Stimulated activated CD8-positive, alpha-beta memory T cell treated with anti-CD3 and anti-CD28 coated beads, Interleukin-12 subunit alpha, Interleukin-12 subunit beta, amount 100 ng/mL, for 24 hours (primary cell): ENCODE measurements at regions not wholly inside any gene's neighbourhood (a gene's known extent, or its start where the extent isn't known, plus 50 kb on each side); places are given as distances from the start of the nearest gene placed in this dataset.
"Not testable (repeated sequence)": the region's sequence is repeated elsewhere in the genome, so short reads cannot be mapped to it uniquely, and the experiment has no call there.

Source experiments
- DNase-seq: peaks from one replicate; pipeline ENCODE4 v3.0.0-alpha.2; 2020; ENCODE audit errors: extremely low read depth

DNA sequence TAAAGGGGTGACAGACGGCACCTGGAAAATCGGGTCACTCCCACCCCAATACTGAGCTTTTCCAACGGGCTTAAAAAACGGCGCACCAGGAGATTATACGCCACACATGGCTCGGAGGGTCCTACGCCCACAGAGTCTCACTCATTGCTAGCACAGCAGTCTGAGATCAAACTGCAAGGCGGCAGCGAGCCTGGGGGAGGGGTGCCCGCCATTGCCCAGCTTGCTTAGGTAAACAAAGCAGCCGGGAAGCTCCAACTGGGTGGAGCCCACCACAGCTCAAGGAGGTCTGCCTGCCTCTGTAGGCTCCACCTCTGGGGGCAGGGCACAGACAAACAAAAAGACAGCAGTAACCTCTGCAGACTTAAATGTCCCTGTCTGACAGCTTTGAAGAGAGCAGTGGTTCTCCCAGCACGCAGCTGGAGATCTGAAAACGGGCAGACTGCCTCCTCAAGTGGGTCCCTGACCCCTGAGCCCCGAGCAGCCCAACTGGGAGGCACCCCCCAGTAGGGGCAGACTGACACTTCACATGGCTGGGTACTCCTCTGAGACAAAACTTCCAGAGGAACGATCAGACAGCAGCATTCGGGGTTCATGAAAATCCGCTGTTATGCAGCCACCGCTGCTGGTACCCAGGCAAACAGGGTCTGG lies 162.8 kb upstream of the GJE1 start:
- DNase-seq = not testable (repeated sequence)

- DNase-seq = no peak
Observed at GRCh38 chr6:141969201-141969600, 163.5 kb upstream of the GJE1 start.

DNA sequence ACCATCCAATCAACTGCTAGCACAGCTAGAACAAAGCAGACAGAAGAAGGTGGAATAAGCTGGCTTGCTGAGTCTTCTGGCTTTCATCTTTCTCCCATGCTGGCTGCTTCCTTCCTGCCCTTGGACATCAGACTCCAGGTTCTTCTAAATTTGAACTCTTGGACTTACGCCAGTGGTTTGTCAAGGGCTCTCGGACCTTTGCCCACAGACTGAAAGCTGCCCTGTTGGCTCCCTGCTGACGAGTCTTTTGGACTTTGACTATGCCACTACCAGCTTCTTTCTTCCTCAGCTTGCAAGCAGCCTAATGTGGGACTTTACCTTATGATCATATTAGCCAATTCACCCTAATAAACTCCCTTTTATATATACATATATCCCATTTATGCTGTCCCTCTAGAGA lies 164.1 kb upstream of the GJE1 start:
- no peak for DNase-seq

DNA sequence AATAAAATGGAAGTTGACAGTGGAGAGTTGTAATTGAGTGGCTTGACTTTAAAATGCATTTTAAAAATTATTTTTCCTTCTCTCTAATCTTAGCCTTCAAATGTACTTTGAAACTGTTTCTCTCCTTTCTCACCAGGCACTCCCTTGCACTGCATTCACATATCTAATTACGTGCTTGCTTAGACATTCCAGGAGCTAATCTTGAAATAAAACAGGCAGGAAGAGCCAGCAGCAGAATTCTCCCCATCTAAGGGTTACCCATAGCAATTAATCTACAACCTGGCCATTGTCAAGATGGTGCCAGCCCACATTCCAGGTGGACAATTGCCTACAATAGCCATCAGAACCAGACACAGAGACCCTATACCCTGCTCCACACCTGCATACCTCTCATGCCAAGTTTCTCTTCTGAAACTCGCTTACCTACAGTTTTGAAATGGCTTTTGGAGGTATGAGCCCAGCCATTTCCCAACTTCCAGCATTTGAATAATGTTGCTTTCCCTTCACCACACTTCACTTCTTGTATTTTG lies 167.6 kb upstream of the GJE1 start:
- no peak for DNase-seq

DNA sequence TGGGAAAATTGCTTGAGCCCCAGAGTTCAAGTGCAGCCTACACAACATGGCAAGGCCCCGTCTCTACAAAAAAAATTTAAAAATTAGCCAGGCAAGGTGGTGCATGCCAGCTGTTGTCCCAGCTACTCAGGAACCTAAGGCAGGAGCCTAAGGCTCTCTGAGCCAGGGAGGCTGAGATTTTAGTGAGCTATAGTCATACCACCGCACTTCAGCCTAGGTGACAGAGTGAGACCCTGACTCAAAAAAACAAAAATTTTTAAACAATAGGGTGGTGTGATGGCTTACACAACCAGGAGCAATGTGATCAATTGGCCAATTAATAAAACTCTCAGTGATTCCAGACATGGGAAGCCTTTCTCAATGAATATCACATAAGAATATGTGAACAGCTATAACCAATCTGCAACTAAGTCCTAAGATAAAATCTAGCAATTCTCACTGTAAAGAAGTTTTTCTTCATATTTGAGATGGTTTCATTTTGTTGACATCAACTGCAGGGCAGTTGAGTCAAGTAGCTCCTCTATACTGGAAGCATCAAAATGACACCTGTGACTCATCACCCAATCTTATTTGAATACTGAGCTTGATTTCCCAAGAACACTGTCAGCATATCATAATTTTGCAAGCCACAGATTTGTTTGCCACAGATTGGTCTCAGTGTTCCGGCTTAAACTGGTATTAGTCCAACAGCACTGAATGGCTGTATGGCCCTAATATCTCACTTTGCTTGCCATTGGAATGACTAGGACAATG lies 169.0 kb upstream of the GJE1 start:
- no peak for DNase-seq

DNA sequence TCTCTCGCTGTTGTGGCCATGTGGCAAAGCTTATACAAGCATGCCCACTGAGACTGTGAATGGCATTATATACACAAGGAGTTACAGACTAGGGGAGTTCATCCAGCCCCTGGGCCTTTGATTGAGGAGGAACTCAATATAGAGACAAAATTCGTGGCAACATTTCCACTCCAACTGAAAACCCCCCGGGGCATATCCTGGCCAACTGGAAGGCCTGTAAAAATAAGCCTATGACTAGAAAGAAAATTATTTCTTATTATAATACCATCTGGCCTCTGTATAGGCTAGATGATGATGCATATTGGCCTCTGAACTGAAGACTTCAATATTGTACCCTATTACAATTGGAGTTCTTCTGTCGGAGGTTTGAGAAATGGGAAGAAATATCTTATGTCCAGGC lies 175.5 kb upstream of the GJE1 start:
- DNase-seq = no peak

DNA sequence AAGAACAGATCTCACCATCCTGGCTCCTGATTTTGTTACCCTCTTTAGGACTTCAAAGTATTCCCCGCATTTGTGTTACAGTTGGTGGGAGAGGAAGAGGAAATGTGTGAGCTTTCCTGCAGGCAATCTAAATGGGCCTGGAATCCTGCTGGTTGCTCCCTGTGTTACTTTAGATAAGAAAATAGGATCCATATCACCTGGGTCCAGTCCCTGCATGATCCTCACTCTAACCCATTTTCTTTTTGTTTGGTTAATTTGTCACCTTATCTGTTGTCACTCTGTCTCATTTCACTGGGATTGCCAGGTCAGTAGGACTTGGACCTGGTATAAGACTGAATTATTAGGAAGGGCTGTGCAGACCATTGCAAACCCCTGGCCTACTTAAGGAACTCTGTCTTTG lies 175.9 kb upstream of the GJE1 start:
- no peak for DNase-seq

DNA sequence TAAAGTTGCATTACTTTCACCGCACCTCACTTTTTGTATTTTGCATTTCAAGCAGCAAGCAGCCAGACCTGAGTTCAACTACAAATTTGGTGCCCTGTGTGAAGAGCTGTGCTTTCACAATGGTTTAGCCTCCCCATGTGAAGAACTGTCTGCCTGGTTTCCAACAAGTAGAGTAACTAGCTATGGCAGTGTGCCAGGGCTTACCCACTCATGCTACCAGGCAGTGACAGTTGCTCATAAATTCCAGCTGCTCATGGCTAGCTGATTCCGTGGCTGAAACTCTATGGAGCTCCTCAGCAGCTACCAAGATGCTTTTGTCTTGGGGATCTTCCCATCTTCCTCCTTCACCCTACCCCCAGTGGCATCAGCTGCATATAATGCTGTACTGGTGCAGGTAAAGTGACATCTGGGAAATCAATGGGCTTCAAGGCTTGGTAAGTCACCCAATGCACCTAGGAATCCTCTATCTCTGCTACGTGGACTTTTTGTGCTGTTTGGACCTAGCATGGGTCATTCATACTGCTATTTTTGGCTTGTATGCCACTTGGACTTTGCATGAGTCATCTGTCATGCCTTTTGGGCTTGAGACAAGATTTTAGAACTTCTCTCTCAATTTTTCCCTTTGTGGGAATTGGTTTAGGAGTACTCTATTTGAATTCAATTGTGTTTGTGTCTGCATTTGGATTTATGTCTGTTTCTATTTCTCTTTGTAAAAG lies 176.5 kb upstream of the GJE1 start:
- no peak for DNase-seq

DNA sequence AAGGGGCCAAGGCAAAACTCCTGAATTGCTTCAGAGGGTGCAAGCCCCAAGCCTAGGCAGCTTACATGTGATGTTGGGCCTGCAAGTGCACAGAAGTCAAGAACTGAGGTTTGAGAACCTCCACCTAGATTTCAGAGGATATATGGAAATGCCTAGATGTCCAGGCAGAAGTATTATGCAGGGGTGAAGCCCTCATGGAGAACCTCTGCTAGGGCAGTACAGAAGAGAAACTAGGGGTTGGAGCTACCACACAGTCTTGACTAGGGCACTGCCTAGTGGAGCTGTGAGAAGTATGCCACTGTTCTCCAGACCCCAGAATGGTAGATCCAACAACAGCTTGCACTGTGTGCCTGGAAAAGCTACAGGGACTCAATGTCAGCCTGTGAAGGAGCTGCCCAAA lies 179.7 kb upstream of the GJE1 start:
- DNase-seq = no peak

GRCh38 chr6:141946502-141946901 lies 186.2 kb upstream of the GJE1 start:
- DNase-seq = no peak

DNA sequence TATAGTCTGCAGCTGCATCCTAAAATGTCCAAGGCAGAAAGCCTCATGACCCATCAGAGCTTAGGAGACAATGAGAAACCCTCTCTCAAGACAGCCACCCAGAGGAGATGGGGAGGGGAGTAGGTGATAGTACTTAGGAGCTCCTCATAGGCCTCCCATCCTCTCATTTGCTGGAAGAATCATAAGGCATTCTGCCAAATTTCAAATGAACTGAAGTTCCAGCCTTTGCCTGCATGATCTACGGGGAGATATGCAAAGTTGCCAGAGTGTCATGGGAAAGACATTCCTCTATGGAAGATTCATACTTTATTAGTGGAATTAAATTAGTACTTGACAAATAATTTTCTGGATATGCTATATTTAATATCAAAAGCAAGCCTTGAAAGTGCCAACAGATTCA lies 194.1 kb upstream of the GJE1 start:
- no peak for DNase-seq

GRCh38 chr6:141932685-141933084 lies 200.0 kb upstream of the GJE1 start:
- DNase-seq = no peak

DNA sequence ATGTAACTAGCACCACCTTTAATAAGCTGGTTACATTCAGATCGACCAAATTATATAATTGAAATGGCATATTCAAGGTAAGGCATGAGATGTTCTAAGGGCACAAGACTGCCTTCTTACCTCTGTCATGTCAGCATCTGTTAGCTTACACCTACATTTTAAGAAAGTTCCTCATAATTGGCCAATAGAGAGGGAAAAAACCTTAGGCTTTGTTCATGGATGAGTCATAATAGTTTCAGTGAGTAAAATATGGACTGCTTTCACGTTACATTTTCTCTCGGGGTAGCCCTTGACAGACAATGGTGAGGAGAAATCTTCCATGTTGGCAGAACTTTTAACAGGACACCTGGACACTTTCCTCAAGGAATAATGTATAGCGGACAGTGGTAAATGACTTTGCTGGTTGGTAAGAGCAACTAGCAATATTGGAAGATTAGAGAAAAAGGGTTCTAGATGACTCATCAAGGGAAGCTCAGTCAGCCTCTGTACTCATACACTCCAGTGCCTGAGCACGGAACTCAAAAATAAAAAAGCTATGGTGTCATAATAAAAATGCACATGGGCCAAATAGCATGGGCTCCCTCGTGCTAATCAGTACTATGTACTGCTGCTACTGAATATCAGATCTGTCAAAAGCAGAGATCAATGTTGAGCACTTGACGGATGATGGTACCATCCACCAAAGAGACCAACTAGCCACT lies 206.4 kb upstream of the GJE1 start:
- not testable (repeated sequence) for DNase-seq

GRCh38 chr6:141925001-141925400 lies 207.7 kb upstream of the GJE1 start:
- no peak for DNase-seq

DNA sequence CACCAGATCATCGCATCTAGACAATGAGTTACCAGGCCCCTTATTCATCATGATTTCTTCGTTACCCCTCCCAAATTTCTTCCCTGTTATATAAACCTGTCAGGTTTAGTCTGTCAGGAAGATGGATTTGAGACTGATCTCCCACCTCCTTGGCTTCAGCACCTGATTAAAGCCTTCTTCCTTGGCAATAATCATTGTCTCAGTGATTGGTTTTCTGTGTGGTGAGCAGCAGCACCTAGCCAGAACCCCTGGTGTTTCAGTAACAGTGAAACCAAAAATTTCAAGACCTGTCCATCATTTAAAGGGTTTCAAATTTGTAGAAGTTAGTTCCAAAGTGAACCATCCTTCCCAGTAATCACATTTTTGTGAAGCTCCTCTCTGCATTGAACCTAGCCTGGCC lies 209.8 kb upstream of the GJE1 start:
- DNase-seq = no peak

GRCh38 chr6:141916682-141917505 lies 215.8 kb upstream of the GJE1 start:
- not testable (repeated sequence) for DNase-seq

- DNase-seq = no peak
Observed at GRCh38 chr6:141914646-141915045, 218.1 kb upstream of the GJE1 start.

GRCh38 chr6:141906569-141907080 lies 226.1 kb upstream of the GJE1 start:
- DNase-seq = no peak

GRCh38 chr6:141890661-141891060 lies 242.1 kb upstream of the GJE1 start:
- DNase-seq = no peak

DNA sequence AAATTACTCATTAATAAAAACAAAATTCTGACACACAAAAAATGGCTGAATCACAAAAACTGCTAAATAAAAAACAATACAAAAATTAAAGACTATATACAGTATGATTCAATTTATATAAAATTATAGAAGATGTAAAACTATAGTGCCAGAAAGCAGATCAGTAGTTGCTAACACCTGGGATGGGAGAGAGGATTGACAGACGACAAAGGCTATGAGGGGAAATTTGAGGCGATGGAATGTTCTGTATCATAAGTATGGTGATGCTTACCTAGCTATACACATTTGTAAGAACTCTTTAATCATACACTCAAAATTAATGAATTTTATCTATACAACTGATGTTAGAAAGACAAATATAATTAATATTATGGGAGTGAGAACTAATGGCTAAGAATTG lies 247.9 kb upstream of the GJE1 start:
- DNase-seq = no peak

DNA sequence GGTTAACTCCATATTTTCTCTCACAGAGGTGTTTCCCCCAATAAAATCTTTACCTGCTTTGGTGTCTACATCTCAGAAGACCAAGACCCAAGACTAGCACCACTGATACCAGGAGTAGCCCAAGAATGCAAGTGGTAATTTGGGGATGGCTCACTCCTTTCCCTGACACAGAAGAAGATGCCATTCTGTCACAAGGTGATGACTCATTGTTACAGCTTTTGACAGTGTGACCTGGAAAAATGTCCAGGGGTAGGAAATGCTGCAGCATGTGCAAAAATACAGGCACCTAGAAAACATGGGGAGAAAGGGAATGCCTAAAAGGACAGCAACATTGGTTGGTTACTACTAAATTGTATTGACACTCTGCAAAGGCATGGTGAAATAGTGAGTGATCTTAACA lies 254.0 kb upstream of the GJE1 start:
- DNase-seq = no peak
